NCI-H460 (cell line): ENCODE measurements at regions not wholly inside any gene's neighbourhood (a gene's known extent, or its start where the extent isn't known, plus 50 kb on each side); places are given as distances from the start of the nearest gene placed in this dataset.

Experiments used
- DNase-seq: peaks from one replicate; pipeline ENCODE4 v3.0.0-alpha.2; 2016; ENCODE audit warnings: low read depth; ENCODE audit errors: extremely low read depth

- DNase-seq: no peak
These were observed 165.2 kb downstream of the ZPLD1 start for GRCh38 chr3:102599819-102600576.

- no peak for DNase-seq
These were observed 170.3 kb downstream of the ZPLD1 start for GRCh38 chr3:102605153-102605552.

GRCh38 chr3:102608875-102609274, 174.1 kb downstream of the ZPLD1 start:
- no peak for DNase-seq

GRCh38 chr3:102614021-102614569, 179.3 kb downstream of the ZPLD1 start:
- DNase-seq: no peak

GRCh38 chr3:102614585-102614984, 179.8 kb downstream of the ZPLD1 start:
- DNase-seq: no peak

- DNase-seq: no peak
These were observed 182.6 kb downstream of the ZPLD1 start for GRCh38 chr3:102617381-102617780.

- no peak for DNase-seq
These were observed 184.5 kb downstream of the ZPLD1 start for GRCh38 chr3:102619361-102619760.

GRCh38 chr3:102629943-102630342, 195.1 kb downstream of the ZPLD1 start:
- DNase-seq: no peak

GRCh38 chr3:102630531-102630930, 195.7 kb downstream of the ZPLD1 start:
- DNase-seq: no peak

- no peak for DNase-seq
These were observed 208.7 kb downstream of the ZPLD1 start for GRCh38 chr3:102643546-102643945.

- DNase-seq: no peak
These were observed 211.7 kb downstream of the ZPLD1 start for GRCh38 chr3:102646557-102646956.

- no peak for DNase-seq
These were observed 225.8 kb downstream of the ZPLD1 start for GRCh38 chr3:102660653-102661052.

- DNase-seq: no peak
These were observed 227.1 kb downstream of the ZPLD1 start for GRCh38 chr3:102661707-102662497.

GRCh38 chr3:102662498-102662772, 227.6 kb downstream of the ZPLD1 start:
- no peak for DNase-seq

GRCh38 chr3:102664126-102664525, 229.3 kb downstream of the ZPLD1 start:
- DNase-seq: no peak

- no peak for DNase-seq
These were observed 230.4 kb downstream of the ZPLD1 start for GRCh38 chr3:102665183-102665582.

- DNase-seq: no peak
These were observed 233.4 kb downstream of the ZPLD1 start for GRCh38 chr3:102668247-102668646.

- DNase-seq: no peak
These were observed 236.2 kb downstream of the ZPLD1 start for GRCh38 chr3:102670986-102671385.

- DNase-seq: no peak
These were observed 237.5 kb downstream of the ZPLD1 start for GRCh38 chr3:102672305-102672704.

- peak; percentile 38 for DNase-seq
These were observed 238.7 kb downstream of the ZPLD1 start for GRCh38 chr3:102673271-102674115.

GRCh38 chr3:102674284-102674683, 239.5 kb downstream of the ZPLD1 start:
- no peak for DNase-seq
